ENCODE measurements at regions not wholly inside any gene's neighbourhood (a gene's known extent, or its start where the extent isn't known, plus 50 kb on each side); places are given as distances from the start of the nearest gene placed in this dataset.
"Not testable (repeated sequence)": the region's sequence is repeated elsewhere in the genome, so short reads cannot be mapped to it uniquely, and the experiment has no call there.

DNA sequence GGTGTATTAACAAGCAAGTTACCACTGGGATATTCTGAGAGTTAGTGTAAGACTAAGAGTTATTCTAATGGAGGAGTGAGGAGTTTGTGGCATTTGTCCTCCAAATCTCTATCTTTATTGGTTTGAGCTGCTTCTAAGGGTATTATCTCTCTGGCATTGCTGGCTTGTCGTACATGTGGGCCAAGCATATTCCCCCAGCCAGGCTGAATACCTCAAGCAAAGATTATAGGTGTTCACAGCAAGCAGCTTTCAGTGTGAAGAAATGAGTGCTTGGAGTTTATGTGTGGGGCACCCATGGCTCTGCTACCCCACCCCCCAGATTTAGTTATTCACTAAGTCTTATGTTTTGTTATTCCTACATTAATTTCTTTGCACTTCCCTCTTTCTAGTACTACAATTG is 193.6 kb upstream of the FANCL start:
- DNase-seq, result no peak

DNA sequence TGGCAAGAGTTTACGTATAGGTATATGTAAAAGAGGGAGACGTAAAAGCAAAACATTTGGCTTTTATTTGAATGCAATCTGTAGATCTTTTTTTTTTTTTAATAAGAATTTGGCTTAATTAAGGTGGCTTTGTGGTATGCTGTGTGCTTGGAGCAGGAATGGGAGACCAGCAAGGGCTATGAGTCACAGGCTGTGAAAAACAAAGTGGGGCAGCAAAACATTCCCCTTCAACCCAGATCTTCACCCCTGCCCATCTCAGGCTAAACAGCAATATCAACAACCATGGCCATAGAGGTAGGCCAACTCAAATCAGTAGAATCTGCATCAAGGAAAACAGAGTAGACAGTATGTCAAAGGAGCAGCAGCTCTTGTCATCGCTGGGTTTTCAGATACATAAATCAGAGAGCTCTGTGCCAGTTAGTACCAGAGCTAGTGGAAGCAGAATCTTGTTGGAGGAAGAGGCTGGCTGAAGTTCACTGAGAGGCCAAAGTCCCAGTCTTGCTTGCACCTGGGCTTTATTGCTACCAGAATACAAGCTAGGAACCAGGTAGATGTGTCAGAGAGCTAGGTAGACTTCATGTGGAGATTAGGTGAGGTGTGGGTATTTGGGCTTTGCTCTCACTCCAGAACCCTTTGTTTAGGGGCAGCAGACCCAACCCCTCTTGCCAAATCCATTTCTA is 191.5 kb upstream of the FANCL start:
- no peak for DNase-seq

DNA sequence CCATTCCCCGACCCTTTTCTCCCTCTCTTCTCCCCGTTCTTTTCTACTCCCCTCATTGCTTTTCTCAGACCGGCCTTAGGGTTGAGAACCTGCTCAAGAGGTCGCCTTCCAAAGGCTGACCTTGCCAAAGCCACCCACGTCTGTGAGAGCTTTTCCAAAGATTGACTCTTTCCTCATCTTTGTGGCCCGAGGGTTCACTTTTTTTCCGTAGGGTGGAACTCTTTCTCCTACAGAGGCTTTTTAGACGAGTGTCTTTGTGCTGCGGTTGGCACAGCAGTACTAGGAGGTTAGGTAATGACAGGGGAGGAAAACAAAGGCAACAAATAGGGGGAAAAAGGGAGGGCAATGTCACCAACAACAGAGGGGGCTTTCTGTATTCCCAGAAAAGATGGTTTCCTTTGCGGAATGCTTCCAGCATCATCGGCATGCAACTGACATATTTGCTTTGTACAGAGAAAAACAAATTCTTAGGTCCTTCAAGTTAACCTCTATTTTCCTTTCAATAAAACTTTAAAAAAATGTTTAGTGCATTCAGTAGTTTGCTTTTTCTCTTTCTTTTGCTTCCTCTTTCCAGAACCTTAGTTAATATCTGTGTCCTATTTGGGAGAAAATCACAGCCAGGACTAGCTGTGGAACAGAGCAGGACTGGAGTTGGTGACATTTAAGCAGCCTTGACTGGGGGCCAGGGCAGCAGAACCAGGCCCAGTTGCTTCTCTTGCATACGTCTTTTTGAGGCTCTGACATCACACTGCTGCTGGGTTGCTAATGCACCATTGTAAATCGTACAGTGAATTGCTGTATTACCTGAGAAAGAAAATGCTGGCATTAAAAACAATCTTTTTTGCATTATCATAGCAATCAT is 188.1 kb upstream of the FANCL start:
- DNase-seq, result no peak

DNA sequence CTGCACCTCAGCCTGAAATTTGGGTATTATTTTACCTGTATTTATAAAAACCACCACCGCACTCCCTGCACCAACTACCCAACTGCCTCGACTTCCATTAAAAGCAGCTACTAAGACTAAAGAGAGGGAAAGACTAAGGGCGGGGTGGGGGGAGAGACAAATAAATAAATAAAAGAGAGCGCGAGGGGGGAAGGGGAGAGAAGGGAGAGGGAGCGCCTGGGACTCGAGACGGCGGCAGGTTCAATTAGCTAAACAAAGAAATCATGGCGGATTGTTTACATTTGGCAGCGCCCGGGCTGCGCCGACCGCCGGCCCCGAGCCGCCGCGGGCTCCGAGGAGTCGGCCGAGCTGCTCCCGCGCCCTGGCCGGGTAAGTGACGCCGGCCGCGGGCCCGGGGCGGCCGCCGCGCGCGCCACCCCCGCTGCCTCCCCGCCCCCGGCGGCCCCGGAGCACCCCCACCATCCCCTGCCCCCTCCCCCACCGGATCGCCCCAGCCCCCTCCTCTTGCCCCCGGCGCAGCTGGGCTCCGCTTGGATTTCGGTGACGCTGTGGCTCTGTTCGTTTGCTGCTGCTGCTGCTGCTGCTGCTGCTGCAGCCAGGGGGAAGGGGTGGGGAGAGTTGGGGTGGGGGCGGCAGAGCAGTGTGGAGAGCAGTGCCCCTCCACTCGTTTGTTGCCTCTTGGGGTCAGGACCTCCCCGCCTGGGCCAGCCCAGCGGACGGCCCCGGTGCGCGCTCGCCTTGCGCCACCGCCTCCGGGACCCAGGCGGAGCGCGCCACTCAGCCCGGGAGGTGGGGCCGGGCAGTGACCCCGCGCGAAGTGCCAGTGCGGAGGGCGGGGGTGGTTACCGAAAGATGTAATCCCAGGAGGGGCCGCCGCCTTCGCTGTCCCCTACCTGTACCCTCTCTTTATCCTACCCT is 187.2 kb upstream of the FANCL start:
- DNase-seq, result peak; percentile 31

DNA sequence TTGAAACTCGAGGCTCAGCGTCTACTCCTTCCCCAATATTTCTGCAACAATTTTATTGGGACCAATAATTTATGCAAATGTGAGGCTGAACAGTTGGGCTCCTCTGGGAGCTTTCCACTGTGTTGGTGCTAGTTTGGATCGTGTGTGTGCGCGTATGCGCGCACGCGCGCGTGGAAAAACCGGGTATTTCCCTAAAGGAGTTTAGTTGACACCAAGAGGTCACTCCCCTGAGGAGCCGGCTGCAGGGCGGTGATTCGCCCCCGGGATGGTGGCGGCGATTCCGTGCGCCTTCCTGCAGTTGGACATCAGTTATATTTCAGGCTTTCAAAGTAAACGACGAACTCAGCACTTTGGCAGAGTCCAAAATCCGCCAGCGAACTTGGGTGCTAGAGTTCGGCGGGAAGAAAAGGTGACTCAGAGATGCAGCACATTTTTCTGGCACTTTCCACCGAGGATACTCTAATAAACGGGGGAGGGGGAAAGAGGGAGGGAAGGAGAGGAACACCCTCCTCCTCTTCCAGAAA is 186.5 kb upstream of the FANCL start:
- DNase-seq, result peak; percentile 55

DNA sequence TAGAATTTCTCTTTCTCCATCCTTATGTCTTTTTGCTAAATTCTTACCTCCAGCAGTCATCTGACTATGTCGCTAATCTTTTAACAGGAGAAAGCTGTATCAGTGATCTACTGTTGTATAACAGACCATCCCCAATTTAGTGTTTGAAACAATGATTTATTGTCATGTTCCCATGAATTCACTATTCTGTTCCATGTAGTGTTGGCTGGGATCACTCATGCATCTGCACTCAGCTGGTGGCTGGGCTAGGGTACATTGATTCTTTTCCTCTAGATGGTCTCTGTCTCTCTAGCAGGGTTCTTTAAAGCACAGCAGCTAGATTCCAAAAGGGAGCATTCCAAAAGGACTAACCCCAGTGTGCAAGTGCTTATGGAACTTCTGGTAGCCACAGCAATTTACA is 184.2 kb upstream of the FANCL start:
- DNase-seq, result no peak

DNA sequence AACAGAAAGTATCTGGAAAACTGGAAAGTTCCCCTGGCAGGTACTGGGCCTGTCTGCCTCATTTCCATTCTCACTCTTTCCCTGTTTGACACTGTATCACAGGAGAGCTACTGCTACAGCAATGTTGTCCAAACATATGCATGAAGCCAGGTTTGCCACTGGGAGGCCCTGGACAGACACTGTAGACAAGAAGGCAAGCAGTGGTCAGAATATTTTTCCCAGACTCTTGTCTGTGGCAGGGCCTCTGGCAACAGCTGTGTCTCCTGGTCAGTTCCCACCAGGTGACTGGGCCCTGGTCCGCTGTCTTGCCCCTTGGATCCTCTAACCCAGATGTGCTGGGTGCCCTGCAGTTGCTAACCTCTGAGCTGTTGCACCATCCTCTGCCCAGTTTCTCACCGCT is 178.9 kb upstream of the FANCL start:
- DNase-seq, result no peak

DNA sequence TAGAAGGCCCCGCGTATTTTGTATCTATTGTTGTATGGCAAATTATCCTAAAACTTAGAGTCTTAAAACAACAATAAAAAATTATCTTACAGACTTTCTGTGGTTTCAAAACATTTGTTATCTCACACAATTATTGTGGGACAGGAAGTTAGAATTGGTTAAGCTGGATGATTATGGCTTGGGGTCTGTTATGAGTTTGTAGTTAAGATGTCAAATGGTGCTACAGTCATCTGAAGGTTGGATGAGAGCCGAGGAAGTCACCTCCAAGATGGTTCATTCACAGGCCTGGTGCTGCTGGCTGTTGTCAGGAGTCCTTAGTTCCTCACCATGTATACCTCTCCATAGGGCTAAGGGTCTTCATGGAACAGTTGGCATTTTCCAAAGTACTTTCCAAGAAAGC is 175.6 kb upstream of the FANCL start:
- no peak for DNase-seq

DNA sequence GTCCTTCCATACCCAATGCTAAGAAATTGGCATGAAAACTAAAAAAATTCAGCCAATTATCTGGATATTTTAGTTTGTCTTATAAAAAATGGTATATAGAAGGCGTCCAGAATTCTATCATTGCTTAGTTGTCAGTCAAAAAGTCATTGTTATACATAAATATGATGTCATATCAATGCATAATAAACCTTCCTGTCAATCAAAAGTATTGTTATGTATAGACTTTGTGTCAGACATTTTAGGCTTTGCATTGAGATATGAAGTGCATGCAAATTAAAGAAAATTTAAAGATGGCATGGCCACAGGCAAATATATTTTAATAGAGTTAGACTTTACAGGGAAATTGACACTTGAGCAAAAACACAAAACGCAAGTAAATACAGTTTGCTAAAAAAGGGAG is 173.4 kb upstream of the FANCL start:
- no peak for DNase-seq

DNA sequence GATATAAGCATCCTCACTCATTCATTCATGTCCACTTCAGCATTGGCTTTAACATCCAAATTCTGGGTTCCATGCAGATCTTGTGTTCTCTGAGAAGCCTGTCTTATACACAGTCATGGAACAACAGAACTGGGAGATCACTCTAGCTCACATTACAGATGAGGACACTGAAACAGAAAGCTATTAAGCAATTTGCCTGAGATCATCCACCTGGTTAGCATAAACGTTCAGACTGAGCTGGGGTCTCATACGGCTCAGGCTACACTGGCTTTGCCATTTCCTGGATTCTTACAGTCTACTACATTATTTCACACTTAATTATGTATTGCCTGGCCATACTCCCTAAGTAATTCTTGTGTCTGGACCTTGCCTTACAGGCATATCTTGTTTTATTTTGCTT is 169.4 kb upstream of the FANCL start:
- DNase-seq, result no peak

DNA sequence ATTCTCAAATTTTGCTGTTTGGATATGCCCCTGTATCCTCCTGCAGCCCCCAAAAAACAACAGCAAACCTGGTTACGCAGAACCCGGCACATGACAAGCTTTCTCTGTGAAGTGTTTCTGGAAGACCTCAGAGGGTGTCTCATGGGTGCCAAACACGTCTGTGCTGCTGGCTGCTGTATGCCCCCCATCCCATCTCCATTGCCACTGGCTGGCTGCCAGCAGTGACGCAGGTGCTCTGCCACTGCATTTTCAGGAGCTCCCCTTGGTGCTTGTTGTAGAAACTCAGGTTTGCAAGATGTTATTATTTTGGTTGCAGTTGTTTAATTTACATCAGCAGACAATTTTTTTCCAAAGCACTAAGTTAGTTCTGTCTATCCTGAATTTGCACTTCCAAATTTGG is 166.4 kb upstream of the FANCL start:
- DNase-seq, result no peak

DNA sequence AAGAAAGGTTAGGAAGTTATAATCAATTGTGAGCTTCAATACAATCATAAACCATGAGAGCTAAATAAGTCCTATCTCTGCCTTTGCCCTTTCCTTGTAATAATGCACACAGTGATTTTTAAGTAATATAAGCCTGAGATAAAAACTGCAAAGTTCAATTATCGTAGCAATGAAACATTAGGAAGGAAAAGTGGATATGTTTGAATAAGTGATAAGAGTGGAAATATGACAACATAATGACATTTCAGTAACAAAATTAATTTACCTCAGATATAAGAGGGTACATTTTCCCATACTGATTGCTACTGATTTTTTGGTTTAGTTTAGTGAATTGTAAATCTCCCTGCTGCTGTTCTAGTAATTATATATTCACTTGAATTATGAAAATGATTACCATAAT is 164.2 kb upstream of the FANCL start:
- DNase-seq, result no peak

DNA sequence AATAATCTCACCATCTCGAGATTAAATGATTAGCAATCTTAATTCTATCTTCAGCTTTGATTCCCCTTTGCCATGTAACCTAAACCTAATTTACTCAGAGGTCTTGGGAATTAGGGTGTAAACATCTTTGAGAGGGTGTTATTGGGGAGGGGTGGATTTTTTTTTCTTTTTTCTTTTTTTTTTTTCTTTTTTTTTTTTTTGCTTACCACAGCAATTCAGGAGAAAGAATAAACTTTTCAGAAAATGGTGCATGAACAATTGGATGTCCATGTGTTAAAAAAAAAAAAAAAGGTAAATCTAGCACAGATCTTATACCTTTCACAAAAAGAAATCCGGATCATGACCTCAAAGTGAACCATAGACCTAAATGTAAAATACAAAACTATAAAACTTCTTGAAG is 160.8 kb upstream of the FANCL start:
- DNase-seq, result no peak

DNA sequence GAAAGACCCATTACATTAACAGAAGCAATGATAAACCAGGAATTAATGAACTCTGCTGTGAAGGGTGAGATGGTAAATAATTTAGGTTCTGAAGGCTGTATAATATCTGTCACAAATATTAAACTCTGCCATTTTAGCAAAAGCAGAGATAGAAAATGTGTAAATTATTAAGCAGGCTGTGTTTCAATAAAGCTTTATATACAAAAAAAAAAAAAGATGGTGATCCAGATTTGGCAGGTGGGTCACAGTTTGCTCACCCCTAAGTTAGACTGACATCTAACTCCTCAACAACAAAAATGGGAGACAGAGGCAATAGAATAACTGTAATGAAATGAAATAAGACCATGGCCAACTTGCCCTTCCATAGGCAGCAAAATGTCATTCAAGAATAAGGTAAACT is 157.3 kb upstream of the FANCL start:
- no peak for DNase-seq

DNA sequence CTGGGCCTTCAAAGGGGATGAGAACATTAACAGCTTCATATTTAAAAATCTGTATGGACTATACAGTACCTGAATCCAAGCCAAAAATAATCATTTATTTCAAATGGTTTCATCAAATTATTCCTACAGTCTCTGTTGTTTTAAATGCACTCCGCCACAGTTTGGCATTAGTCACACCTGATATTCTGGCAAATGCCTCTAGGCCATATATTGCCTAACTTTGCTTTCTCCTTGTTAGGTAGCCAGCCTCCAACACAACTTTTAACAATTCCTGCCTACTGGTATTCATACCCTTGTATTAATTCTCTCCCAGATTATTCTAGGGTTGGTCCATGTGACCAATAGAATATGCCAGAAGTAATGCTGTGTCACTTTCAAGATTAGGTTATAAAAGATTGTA is 146.6 kb upstream of the FANCL start:
- no peak for DNase-seq

DNA sequence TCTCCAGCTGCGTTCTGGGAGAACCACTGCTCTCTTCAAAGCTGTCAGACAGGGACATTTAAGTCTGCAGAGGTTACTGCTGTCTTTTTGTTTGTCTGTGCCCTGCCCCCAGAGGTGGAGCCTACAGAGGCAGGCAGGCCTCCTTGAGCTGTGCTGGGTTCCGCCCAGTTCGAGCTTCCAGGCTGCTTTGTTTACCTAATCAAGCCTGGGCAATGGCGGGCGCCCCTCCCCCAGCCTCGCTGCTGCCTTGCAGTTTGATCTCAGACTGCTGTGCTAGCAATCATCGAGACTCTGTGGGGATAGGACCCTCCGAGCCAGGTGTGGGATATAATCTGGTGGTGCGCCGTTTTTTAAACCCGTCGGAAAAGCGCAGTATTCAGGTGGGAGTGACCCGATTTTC is 145.8 kb upstream of the FANCL start:
- DNase-seq, result not testable (repeated sequence)

DNA sequence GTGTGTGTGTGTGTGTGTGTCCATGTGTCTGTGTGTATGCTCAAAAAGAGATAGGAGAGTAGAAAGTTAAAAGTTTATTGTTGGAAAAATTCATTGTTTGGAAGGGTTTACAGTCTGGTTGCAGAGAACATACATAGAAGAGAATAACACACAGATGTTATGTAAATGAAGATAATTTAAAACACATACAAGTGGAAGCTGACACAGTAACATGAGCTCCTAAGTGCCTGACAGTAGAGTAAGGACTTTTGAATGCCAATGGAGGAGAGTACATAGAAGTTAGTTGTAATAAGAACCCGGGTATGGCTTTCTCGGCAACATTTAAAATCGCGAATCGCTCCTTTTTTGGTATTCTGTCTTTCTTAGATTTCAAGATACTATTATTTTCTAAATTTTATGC is 137.0 kb upstream of the FANCL start:
- no peak for DNase-seq

DNA sequence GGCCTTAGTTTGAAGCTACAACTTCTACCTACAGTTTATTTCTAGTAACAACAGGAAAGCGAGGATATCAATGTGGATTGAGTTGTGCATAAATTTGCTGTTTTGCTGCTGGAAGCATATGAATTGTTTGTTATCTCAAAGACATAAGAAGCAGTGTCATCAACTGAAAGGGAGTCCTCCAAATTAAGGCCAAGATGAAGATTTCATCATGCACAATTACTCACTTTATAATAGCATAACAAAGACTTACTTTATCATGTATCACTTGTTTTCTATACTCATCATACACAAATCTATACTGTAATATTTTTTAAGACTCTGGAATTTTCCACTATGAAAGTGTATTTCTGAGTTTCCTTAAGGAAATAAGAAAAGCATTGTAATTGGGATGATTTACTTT is 136.1 kb upstream of the FANCL start:
- DNase-seq, result no peak

DNA sequence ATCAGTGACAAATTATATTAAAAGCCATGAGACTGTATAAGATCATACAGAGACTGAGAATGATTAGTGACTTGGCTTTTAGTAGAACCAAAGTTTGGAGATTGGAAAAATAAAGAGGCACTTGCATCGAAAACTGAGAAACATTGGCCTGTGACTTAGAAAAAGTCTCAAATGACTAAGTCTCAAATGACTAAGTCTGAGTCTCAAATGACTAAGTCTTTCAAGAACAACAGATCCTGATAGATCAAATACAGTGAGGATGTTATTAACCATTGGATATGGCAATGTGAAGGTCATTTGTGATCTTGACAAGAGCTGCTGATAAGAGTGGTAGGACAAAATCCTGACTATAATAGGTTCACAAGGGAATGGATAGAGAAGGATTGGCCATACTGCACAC is 135.5 kb upstream of the FANCL start:
- no peak for DNase-seq

DNA sequence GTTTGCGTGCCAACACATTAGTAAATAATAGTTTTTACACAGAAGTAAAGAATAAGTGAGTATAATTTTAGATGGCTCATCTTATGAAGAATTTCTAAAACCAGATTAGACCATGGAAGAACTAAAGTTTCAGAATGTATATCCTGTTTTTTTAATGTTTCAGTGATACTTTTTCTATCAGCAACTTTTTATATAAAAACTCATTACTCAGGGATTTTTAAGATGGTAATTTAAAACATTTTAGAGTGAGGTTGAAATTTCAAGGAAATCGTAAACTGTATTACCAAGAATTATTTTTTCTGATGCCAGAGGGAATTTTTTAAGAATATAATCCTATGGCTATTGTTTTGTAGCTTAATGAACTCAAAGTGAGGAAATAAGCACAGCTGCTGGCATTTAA is 128.5 kb upstream of the FANCL start:
- no peak for DNase-seq

DNA sequence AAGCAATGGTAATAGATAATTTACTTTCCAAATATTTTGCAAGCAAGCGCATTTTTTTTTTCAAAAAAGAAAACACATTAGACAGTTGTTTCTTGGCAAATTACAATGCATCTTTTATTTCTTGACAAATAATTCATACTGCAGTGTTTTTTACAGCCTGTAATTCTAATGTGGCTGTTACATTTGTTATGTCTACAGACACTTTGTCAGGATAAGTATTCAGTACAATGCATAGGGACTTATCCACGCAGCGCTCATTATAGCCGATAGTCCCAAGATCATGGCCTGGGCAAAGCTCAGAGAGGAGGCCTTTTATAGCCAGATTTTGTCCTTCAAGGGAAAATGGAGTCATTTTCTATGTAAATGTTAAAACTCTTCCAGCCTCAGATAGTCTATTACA is 123.0 kb upstream of the FANCL start:
- no peak for DNase-seq

DNA sequence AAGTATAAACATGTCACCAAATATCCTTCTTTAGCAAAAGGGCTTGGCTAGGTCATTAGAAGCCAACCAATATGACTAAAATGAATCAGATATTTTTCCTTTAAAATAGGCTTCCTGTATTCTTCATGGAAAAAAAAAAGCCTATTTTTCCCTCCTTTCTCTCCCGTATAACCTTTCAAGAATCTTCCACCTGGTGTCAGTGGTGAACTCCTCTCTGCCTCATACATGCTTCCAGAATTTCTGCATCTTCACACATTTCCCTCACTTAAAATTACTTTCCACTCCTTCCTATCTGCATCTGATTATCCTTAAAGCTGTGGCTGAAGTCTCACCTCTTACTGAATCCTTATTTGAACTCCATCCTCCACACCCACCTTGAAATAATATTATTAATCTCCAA is 116.9 kb upstream of the FANCL start:
- DNase-seq, result no peak

DNA sequence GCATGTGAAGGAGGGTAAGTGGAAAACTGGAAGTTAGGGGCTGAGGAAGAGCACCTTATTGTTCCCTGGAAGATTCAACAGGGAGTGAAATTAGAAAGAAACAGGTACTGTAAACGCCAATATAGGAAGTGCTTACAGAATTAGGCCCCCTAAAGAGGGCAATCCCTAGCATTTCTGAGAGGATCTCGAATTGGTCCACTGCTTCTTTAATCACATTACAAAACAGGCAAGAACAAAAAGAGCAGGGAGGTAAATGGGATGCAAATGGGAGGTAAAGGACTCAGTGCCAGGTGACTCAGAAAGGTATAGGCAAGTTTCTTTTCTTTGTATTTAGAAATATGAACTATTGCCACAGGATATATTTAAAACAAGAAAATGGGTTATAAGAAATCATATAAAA is 116.4 kb upstream of the FANCL start:
- DNase-seq, result no peak

Data from OCI-M1 (cell line).